ENCODE measurements at regions not wholly inside any gene's neighbourhood (a gene's known extent, or its start where the extent isn't known, plus 50 kb on each side); places are given as distances from the start of the nearest gene placed in this dataset.
"Not testable (repeated sequence)": the region's sequence is repeated elsewhere in the genome, so short reads cannot be mapped to it uniquely, and the experiment has no call there.

- no peak for DNase-seq (ENCODE audit: low read depth)
Observed at GRCh38 chr6:79431537-79431933, 105.7 kb downstream of the LCA5 start.

DNA sequence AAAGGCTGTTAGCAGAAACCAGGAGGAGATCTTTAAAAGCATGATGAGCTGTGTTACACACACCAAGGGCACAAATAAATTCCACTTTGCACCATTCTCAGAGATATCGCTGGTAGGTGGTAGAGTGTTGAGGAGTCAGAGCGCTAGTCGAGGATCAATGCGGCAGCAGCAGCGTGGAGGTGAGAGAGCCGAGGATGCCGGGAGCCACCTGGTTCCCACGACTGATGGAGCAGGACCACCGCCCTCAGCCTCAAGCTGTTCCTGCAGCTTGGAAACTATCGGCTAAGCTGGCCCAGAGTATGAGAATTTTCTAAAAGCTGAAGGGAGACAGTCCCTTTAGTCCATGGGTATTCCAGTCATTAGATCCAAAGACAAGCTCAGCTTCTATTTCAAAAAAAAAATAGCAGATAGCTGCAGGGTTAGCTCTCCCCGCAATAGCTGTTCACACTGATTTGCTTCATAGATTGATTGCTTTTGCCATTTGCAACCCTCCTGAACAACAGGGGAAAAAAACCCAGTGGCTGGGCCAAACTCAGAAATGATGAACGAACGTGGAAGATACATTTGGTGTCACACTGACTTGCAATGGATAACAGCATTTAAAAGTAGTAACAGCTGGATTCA is 106.2 kb downstream of the LCA5 start:
- DNase-seq (ENCODE audit: low read depth), result no peak

DNA sequence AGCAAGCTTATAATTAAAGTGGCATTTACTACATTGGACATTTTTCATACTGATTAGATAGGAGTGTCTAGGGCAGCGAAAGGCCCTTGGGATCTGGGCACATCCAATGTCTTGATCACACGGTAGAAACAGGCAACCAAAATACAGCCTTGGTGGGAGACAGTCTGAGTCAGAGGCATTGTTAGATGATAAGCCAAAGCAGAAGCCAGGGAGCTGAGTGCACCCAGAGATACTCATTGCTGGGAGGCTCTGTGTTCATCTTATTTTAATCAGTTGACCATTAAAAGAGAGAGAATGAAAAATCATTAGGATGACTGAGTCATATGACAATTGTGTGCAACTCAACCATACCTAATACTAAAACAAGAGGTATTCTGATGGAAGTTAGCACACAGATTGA is 109.5 kb downstream of the LCA5 start:
- DNase-seq (ENCODE audit: low read depth), result no peak

DNA sequence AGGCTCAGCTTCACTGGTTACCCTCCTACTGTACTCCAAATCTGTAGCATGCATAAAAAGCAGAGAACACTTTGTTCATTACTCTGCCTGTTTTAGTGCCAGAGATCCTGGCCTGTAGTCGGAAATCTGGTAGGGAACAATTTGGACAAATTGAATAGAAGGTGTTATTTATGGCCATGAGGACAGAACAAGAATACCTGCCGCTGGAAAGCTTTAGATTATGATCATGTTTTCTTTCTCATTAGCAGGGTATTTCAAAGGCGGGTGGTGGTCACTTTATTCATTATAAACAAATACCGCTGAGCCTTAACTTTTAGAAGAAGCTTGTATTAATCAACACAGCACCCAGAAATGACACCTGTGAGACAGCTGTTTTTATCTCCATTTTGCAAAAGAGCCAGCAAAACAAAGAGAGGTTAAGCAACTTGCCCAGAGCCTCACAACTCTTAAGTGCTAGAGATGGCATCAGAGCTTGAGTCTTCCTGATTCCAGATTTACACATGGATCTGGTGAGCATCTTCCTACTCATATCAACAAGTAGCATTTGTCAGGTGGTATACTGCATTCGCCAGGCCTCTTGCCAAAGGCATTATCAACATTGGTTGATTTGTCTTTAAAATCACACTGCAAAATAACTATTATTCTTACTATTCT is 110.5 kb downstream of the LCA5 start:
- DNase-seq (ENCODE audit: low read depth), result no peak

DNA sequence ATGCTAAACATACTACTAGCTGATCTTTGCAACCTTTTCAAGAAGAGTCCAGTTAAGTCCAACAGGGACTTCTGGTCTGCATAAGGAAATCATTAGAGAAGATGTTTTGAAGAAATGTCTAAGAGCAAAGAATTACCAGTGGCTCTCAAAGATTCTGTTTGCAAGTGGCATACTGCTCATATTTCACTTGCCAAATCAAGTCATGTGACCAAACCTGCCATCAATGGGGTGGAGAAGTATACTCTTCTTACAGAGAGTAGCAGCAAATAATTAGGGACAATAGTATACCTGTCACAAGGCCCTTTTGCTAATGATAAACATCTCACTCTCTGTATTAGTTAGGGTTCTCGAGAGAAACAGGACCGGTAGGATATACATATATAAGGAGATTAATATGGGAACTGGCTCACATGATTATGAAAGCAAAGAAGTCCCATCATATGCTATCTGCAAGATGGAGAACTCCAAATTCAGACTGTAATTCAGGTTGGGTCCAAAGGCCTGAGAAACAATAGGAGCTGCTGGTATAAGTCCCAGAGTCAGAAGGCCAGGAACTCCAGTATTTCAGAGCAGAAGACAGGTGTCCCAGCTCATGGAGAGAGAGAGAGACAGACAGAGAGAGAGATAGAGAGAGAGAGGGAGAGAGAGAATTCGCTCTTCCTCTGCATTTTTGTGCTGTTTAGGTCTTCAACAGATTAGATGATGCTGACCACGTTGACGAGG is 111.5 kb downstream of the LCA5 start:
- no peak for DNase-seq (ENCODE audit: low read depth)

- no peak for DNase-seq (ENCODE audit: low read depth)
Observed at GRCh38 chr6:79423216-79423615, 114.0 kb downstream of the LCA5 start.

- DNase-seq (ENCODE audit: low read depth), result no peak
Observed at GRCh38 chr6:79422666-79423065, 114.6 kb downstream of the LCA5 start.

DNA sequence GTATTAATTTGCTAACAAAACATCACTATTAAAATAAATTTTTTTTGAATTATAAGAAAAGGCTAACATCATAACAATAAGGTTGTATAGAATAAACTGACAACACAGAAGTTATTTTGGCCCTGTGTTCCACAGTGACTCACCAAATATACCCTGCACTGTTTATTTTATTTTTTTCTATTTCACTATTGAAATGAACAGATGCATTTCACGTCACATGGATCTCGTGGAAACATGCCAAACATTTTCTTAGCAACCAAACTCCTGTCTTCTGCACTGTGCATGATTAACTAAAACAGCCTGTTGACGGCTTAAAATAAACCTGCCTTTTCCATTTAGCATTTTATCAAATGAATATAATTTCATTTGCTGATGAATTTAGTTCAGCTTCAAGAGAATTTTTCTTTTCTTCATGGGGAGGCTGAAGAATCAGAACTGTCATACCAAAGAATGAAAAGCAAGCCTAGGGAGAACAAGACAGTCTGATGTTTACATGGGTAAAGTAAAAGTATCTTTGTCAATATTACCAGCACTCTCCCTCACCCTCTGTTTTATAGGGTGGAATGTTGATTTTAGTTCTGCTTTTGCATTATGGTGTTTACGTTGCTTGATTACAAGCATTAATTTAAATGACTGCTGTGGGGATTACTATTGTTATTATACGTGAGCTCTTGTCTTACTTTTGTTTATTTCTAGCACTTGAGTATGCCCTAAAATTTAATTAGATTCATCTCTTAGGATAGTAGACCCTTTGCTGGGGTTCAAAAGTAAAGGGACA is 115.3 kb downstream of the LCA5 start:
- DNase-seq (ENCODE audit: low read depth), result peak; percentile 60

DNA sequence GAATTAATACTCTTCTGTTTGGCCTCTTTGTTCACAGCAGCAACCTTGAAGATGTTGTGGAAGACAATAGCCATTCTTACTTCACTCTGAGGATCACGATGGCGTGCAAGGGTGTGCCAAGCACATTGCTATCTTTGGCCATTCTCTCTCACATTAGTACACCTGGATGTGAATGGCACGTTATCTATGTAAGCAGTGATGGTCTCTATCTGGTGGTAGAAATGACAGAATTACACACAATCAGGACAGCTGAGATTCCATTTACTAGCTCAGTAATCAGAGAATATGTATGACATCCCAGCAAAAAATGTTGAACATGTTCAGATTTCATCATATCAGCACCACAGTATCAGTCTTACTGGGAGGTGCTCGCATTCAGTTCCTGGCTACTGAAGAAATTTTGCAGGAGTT is 116.2 kb downstream of the LCA5 start:
- DNase-seq (ENCODE audit: low read depth), result peak; percentile 3

- DNase-seq (ENCODE audit: low read depth), result no peak
Observed at GRCh38 chr6:79420054-79420453, 117.2 kb downstream of the LCA5 start.

DNA sequence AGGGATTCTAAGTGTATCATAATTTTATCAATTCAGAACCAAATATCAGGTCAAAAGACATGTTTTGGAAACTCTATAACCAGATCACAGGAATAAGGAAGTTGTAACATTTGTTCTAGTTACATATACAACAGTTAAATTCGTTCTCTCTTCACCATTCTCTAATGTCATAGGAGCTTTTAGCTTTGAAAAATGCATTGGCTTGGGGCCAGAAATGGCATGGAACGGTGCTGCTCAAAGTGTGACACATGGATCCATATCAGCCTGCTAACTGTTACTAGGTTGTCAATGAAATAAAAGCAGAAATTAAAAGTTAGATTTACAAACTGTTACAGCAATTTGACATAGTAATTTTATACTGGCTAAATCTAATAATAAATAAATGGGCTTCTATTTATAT is 120.3 kb downstream of the LCA5 start:
- DNase-seq (ENCODE audit: low read depth), result no peak

- no peak for DNase-seq (ENCODE audit: low read depth)
Observed at GRCh38 chr6:79413562-79414002, 123.6 kb downstream of the LCA5 start.

- no peak for DNase-seq (ENCODE audit: low read depth)
Observed at GRCh38 chr6:79410806-79411205, 126.4 kb downstream of the LCA5 start.

GRCh38 chr6:79408256-79408974 is 128.8 kb downstream of the LCA5 start:
- DNase-seq (ENCODE audit: low read depth), result no peak

DNA sequence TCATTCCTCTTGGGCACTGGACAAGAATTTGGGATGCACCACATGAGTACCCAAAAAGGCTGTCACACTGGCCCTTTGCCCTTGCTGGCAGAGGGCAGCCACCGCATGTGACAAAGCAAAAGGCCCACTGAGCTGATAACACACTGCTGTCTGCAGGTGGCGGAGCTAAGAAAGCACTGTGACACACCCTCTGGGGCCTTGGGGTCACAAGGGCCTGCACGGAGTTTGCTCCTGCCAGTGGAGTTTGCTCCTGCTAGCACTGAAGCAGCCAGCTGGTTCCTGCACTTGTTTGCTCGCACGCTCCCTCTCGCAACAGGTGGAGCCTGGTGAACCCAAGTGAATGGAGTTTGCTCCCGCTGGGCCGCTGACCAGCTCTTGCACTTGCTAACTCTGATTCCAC is 132.6 kb downstream of the LCA5 start:
- no peak for DNase-seq (ENCODE audit: low read depth)

- no peak for DNase-seq (ENCODE audit: low read depth)
Observed at GRCh38 chr6:79404261-79404660, 133.0 kb downstream of the LCA5 start.

DNA sequence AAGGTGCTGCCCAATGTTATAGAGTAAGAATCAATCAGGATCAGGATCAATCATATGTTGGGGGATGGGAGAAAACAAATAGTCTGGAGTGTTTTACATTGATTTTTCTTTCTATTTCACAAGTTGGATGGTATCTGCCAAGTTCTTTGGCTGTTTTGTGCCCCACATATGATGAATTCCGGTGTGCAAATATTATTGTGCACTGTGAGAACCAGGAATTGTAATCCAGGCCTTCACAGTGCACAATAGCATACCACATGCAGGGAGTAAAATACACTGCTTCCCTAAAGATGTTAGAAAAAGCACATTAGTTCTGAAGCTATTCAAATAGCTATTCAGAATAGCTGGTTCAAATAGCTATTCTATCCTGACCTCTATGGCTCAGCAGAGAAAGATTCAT is 133.7 kb downstream of the LCA5 start:
- DNase-seq (ENCODE audit: low read depth), result no peak

DNA sequence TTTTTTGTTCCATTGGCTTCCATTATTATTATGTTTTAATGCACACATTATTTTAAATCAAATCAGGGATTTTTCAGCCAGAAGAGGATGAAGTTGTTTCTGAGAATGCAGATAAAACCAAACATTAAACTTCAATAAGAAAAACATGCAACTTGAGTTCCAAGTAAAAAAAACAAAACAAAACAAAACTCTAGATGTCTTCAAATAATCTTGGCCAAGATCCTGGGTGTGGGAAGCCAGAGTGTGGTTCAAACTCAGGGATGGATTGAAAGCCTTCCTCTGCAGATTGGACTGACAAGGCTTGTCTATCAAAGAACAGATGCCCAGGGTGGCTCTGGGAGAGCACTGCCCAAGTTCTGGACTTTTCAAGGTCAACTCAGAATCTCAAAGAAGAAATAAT is 134.1 kb downstream of the LCA5 start:
- DNase-seq (ENCODE audit: low read depth), result no peak

- no peak for DNase-seq (ENCODE audit: low read depth)
Observed at GRCh38 chr6:79399499-79399898, 137.7 kb downstream of the LCA5 start.

- not testable (repeated sequence) for DNase-seq (ENCODE audit: low read depth)
Observed at GRCh38 chr6:79398617-79399016, 138.6 kb downstream of the LCA5 start.

DNA sequence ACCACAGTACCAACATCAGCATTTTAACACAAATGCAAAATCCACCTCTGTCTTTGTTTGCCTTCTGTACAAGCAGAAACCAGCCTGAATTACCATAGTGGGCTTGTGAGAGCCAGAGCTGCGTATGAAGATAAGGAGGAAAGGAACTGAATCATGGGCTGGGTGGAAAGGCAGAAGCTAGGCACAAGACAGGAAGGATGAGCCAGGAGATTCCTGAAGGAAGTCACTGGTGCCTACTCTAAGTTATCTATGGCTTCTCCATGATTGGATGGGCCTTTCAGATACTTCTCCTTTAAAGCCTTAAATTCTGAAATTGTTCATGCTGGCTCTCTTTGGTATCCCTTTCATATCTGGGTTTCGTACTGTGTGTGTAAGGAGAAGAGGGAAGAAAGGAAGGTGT is 140.6 kb downstream of the LCA5 start:
- no peak for DNase-seq (ENCODE audit: low read depth)

- no peak for DNase-seq (ENCODE audit: low read depth)
Observed at GRCh38 chr6:79394690-79395089, 142.5 kb downstream of the LCA5 start.

All from ELR (cell line).